Body of pancreas (tissue), 4 donors: ENCODE measurements at regions not wholly inside any gene's neighbourhood (a gene's known extent, or its start where the extent isn't known, plus 50 kb on each side); places are given as distances from the start of the nearest gene placed in this dataset.

Experiments used
- ATAC-seq: fragments of 150-250 bp; one replicate; pipeline ENCODE4 v1.9.1; 2016
- DNase-seq, 4 donors: peaks; one replicate each; pipeline ENCODE4 v3.0.0-alpha.2; 2019
- H3K27ac ChIP-seq, 4 donors: fragments of 200-600 bp; sonication (generic); 1 replicate in 3 of 4; 2 replicates in 1 of 4; pipeline versions ENCODE4 v1.5.1 to v1.6.1; 2016 to 2019; ENCODE audit warnings: mild to moderate bottlenecking in 1 of 4, mixed read lengths in 1 of 4, moderate library complexity in 1 of 4
- H3K27me3 ChIP-seq, 2 donors: fragments of 200-600 bp; sonication (generic); one replicate each; pipeline ENCODE4 v1.6.0; 2016; ENCODE audit warnings: mild to moderate bottlenecking in 1 of 2
- H3K36me3 ChIP-seq, 2 donors: fragments of 200-600 bp; sonication (generic); replicated peaks in 1 of 2; 2 replicates each; pipeline ENCODE4 v1.5.1; 2016; ENCODE audit warnings: low read depth in 2 of 2; ENCODE audit not compliant: insufficient read depth in 1 of 2
- H3K4me1 ChIP-seq: fragments of 200-600 bp; sonication (generic); one replicate; pipeline ENCODE4 v1.6.0; 2016
- H3K4me3 ChIP-seq, 2 donors: fragments of 200-600 bp; sonication (generic); 1 replicate in 1 of 2; 2 replicates in 1 of 2; pipeline ENCODE4 v1.5.1; 2016 to 2019
- H3K9me3 ChIP-seq, 3 donors: fragments of 200-600 bp; sonication (generic); 1 replicate in 2 of 3; 2 replicates in 1 of 3; pipeline ENCODE4 v1.5.1; 2016
- POLR2A ChIP-seq, 3 donors: fragments of 450-650 bp; IDR thresholded peaks; one replicate each; pipeline ENCODE4 v1.6.1; 2016; ENCODE audit warnings: antibody characterized with exemption in 3 of 3, mild to moderate bottlenecking in 2 of 3
- WGBS, 2 donors: methylation state at CpG; one replicate each; pipeline ENCODE4 v1.1.5; 2017; 5-methylcytosine and 5-hydroxymethylcytosine counted together
- intact Hi-C: fragments of 100-400 bp; cut with DNase I; formaldehyde crosslinking; loops from one replicate; pipeline ENCODE4 v1.15.1; 2023
- TF ChIP-seq, protein P1 (sequence below), 7 experiments: fragments of 450-650 bp in 4 of 7; fragments of 200-600 bp in 3 of 7; sonication (generic) in 3 of 7; IDR thresholded peaks; one replicate each; pipeline ENCODE4 v1.5.1; 2016 to 2019; ENCODE audit warnings: antibody characterized with exemption in 7 of 7

DNA sequence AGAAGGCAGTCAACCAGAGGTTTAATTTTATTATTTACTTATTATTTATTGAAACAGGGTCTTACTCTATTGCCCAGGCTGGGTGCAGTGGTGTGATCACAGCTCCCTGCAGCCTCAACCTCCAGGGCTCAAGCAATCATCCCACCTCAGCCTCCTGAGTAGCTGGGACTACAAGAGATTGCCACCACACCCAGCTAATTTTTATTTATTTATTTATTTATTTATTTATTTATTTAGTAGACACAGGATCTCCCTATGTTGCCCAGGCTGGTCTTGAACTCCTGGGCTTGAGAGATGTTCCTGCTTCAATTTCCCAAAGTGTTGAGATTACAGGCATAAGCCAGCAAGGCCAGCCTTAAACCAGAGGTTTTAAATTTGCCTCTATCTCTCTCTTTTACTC is 83.1 kb downstream of the RCN1 start:
- no peaks in the 10 kb centered on the region for H3K4me1 ChIP-seq
- no peaks in the 10 kb centered on the region for H3K36me3 ChIP-seq
- peaks cover 0 to 4% of the 10 kb centered on the region in 2 donors for H3K27me3 ChIP-seq
- TF ChIP-seq, protein P1, sequence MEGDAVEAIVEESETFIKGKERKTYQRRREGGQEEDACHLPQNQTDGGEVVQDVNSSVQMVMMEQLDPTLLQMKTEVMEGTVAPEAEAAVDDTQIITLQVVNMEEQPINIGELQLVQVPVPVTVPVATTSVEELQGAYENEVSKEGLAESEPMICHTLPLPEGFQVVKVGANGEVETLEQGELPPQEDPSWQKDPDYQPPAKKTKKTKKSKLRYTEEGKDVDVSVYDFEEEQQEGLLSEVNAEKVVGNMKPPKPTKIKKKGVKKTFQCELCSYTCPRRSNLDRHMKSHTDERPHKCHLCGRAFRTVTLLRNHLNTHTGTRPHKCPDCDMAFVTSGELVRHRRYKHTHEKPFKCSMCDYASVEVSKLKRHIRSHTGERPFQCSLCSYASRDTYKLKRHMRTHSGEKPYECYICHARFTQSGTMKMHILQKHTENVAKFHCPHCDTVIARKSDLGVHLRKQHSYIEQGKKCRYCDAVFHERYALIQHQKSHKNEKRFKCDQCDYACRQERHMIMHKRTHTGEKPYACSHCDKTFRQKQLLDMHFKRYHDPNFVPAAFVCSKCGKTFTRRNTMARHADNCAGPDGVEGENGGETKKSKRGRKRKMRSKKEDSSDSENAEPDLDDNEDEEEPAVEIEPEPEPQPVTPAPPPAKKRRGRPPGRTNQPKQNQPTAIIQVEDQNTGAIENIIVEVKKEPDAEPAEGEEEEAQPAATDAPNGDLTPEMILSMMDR (IDR thresholded peaks at IDR 0.05), result no peak
- TF ChIP-seq POLR2A (IDR thresholded peaks at IDR 0.05), result no peak
- DNase-seq (no peak), ATAC-seq (no peak)
- H3K4me3 ChIP-seq, result no peak overlapping the region
- intact Hi-C loops, result loop anchor here (10.0 kb wide), 1 partner anchor 779 kb away; no protein-coding TSS in a partner anchor
- no peaks in the 10 kb centered on the region for H3K9me3 ChIP-seq
- no peak overlapping the region for H3K27ac ChIP-seq

DNA sequence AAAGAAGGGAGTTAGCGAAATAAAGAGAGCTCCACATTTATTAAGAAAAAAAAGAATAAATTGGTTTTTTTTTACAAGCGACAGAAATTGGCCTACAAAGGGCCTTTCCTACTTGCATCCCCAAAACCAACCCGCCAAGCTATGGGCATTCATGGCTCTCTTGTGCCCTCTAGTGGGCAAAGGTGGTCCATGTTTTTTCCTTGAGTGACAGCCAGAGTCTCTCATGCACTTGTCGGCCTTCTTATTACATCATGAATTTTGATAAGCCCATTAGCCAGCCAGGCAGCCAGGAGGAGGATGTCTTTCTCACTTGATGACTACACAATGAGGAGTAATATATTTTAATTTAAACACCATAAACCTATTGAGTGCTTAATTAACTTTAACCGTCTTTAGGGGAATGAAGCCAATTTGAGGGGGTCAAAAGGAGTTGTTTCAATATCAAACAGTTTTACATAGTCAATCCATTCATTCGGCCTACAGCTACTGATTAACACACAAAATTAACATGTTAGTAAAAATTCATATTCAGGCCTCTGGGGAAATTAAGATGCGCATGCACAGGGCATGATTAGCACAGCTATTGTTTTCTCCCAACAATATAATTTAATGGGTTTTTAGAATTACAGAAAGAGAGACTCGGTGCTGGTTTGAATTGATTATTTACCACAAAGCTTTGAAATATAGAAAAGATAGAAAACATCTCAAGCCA is 85.5 kb downstream of the RCN1 start:
- 31 to 32% methylated on average over 8 of the region's 8 CpGs for WGBS, 2 donors
- DNase-seq (peak; percentile 77 to 86 (median 82)), ATAC-seq (peak; percentile 60)
- intact Hi-C loops, result loop anchor here (5.0 to 10.0 kb wide), 2 partner anchors 124 to 782 kb away; no protein-coding TSS in a partner anchor
- no peak overlapping the region for H3K27ac ChIP-seq
- H3K9me3 ChIP-seq, result no peaks in the 10 kb centered on the region
- no peaks in the 10 kb centered on the region for H3K36me3 ChIP-seq
- H3K27me3 ChIP-seq, result no peaks in the 10 kb centered on the region
- no peaks in the 10 kb centered on the region for H3K4me1 ChIP-seq
- H3K4me3 ChIP-seq, result no peak overlapping the region
- no peak for TF ChIP-seq POLR2A (IDR thresholded peaks at IDR 0.05)
- TF ChIP-seq, protein P1 (IDR thresholded peaks at IDR 0.05), result peak; percentile 55 to 93 (median 85)

DNA sequence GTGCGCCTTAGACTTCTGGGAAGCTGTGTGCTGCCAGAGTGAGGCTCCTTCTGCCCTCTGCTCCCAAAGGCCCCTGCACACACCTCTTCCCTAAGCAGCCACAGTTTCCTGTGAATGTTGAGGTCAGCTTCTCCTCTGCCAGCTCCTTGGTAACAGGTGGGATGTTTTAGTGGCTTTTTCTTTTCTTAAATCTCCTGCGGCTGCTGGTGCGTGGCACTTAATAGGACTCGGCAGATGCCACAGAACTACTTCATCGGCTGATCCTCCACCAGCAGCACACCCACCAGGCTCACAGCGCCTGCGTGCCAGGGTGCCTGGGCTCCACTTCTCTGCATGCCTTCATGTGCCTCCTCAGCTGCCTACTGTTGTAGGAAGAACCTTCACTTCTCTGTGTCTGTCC is 87.8 kb downstream of the RCN1 start:
- no peak overlapping the region for H3K27ac ChIP-seq
- H3K4me3 ChIP-seq, result no peak overlapping the region
- intact Hi-C loops, result loop anchor here (5.0 to 10.0 kb wide), 2 partner anchors 126 to 784 kb away; no protein-coding TSS in a partner anchor
- TF ChIP-seq, protein P1 (IDR thresholded peaks at IDR 0.05), result no peak
- no peak for TF ChIP-seq POLR2A (IDR thresholded peaks at IDR 0.05)
- no peaks in the 10 kb centered on the region for H3K27me3 ChIP-seq
- DNase-seq (no peak), ATAC-seq (no peak)
- no peaks in the 10 kb centered on the region for H3K9me3 ChIP-seq
- no peaks in the 10 kb centered on the region for H3K4me1 ChIP-seq
- 77 to 80% methylated on average over 7 of the region's 7 CpGs for WGBS, 2 donors
- H3K36me3 ChIP-seq, result no peaks in the 10 kb centered on the region

DNA sequence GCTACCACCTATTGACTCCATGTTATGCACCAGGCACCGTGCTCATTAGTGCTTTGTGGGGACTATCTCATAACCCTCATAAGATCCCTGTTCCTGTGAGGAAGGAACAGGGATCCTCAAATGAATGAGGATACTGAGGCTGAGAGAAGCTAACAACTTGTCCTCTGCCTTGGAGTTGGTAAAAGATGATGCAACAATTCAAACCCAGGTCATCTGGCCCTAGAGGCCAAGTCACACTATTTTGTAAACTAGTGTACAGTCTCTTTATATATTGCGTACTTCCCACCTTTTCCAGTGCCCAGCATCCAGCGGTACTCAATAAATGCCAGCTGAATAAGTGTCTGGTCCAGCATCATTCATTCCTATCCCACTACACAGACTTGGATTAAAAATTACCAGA is 92.6 kb downstream of the RCN1 start:
- no peaks in the 10 kb centered on the region for H3K36me3 ChIP-seq
- 85 to 87% methylated on average over 3 of the region's 3 CpGs for WGBS, 2 donors
- H3K9me3 ChIP-seq, result no peaks in the 10 kb centered on the region
- TF ChIP-seq, protein P1 (IDR thresholded peaks at IDR 0.05), result no peak
- no peak for TF ChIP-seq POLR2A (IDR thresholded peaks at IDR 0.05)
- ATAC-seq (no peak), DNase-seq (no peak)
- intact Hi-C loops, result no loop called here
- H3K27me3 ChIP-seq, result no peaks in the 10 kb centered on the region
- H3K4me3 ChIP-seq, result no peak overlapping the region
- no peak overlapping the region for H3K27ac ChIP-seq
- no peaks in the 10 kb centered on the region for H3K4me1 ChIP-seq
